AG04450 (cell line): ENCODE measurements at regions not wholly inside any gene's neighbourhood (a gene's known extent, or its start where the extent isn't known, plus 50 kb on each side); places are given as distances from the start of the nearest gene placed in this dataset.

Source experiments
- CTCF ChIA-PET: fragments of 300-600, 350-600 bp; formaldehyde crosslinking; extraction: SDS; loops from one replicate; lab custom pipeline; 2022; ENCODE audit warnings: antibody characterized with exemption, inconsistent platforms; lab: Charles Lee
- POLR2A ChIA-PET: fragments of 350-600 bp; formaldehyde crosslinking; extraction: SDS; loops from one replicate; lab custom pipeline; 2021; ENCODE audit warnings: antibody characterized with exemption, inconsistent platforms; lab: Yijun Ruan, JAX
- DNase-seq: peaks from one replicate; pipeline ENCODE4 v3.0.0-alpha.2; 2011; ENCODE audit warnings: low read depth, low spot score
- H3K27ac ChIP-seq: one replicate; pipeline ENCODE4 v1.5.1; 2012; ENCODE audit warnings: low read depth, low read length, control low read depth
- H3K27me3 ChIP-seq: one replicate; pipeline ENCODE4 v1.6.0; 2012; ENCODE audit warnings: low read length; ENCODE audit not compliant: control insufficient read depth, insufficient read depth
- H3K4me3 ChIP-seq: 2 replicates; pipeline ENCODE4 v1.5.1; 2011; ENCODE audit warnings: mild to moderate bottlenecking, low read depth, low read length, control low read depth
- H3K9me3 ChIP-seq: 2 replicates; pipeline ENCODE4 v1.5.1; 2012; ENCODE audit warnings: low read length; ENCODE audit not compliant: control insufficient read depth, insufficient read depth
- CTCF ChIP-seq: IDR thresholded peaks from 2 replicates; pipeline ENCODE4 v1.5.1; 2011; ENCODE audit warnings: low read depth, low read length, control low read depth, inconsistent platforms

- Histone ChIP-seq H3K9me3 (no peaks in the 10 kb centered on the region; the same call in 1 of the 2 replicates), H3K27ac (no peak overlapping the region), H3K27me3 (no peaks in the 10 kb centered on the region), H3K4me3 (no peak overlapping the region)
- no peak for TF ChIP-seq CTCF
- DNase-seq: no peak
- POLR2A ChIA-PET: no interaction called here
- CTCF ChIA-PET: no interaction called here
These were observed 1543.5 kb upstream of the ACVR2A start for GRCh38 chr2:146301287-146301686.

GRCh38 chr2:146295080-146295670 is 1549.7 kb upstream of the ACVR2A start:
- ChIA-PET CTCF (no interaction called here), POLR2A (no interaction called here)
- no peak for DNase-seq
- H3K27me3 ChIP-seq: no peaks in the 10 kb centered on the region
- TF ChIP-seq CTCF: no peak
- no peak overlapping the region for H3K4me3 ChIP-seq
- no peak overlapping the region for H3K27ac ChIP-seq
- H3K9me3 ChIP-seq: peaks cover 4% of the 10 kb centered on the region; the same call in 1 of the 2 replicates

- DNase-seq: no peak
- H3K27ac ChIP-seq: no peak overlapping the region
- ChIA-PET CTCF (no interaction called here), POLR2A (no interaction called here)
- no peak overlapping the region for H3K4me3 ChIP-seq
- H3K9me3 ChIP-seq: no peaks in the 10 kb centered on the region
- TF ChIP-seq CTCF: no peak
- H3K27me3 ChIP-seq: no peaks in the 10 kb centered on the region
These were observed 1557.5 kb upstream of the ACVR2A start for GRCh38 chr2:146287281-146287680.

GRCh38 chr2:146278881-146279280 is 1565.9 kb upstream of the ACVR2A start:
- ChIA-PET CTCF (no interaction called here), POLR2A (interaction anchor here (0.7 kb wide), 1 partner anchor 15 kb away, joined by 7 read pairs; no protein-coding TSS in a partner anchor)
- TF ChIP-seq CTCF: no peak
- DNase-seq: no peak
- no peak overlapping the region for H3K27ac ChIP-seq
- no peaks in the 10 kb centered on the region for H3K27me3 ChIP-seq
- no peaks in the 10 kb centered on the region for H3K9me3 ChIP-seq
- no peak overlapping the region for H3K4me3 ChIP-seq

- ChIA-PET CTCF (no interaction called here), POLR2A (no interaction called here)
- H3K27ac ChIP-seq: no peak overlapping the region
- H3K9me3 ChIP-seq: no peaks in the 10 kb centered on the region
- no peak for DNase-seq
- H3K4me3 ChIP-seq: no peak overlapping the region
- TF ChIP-seq CTCF: no peak
- no peaks in the 10 kb centered on the region for H3K27me3 ChIP-seq
These were observed 1573.5 kb upstream of the ACVR2A start for GRCh38 chr2:146271131-146271831.
